ENCODE measurements at regions not wholly inside any gene's neighbourhood (a gene's known extent, or its start where the extent isn't known, plus 50 kb on each side); places are given as distances from the start of the nearest gene placed in this dataset.
"Not testable (repeated sequence)": the region's sequence is repeated elsewhere in the genome, so short reads cannot be mapped to it uniquely, and the experiment has no call there.

DNA sequence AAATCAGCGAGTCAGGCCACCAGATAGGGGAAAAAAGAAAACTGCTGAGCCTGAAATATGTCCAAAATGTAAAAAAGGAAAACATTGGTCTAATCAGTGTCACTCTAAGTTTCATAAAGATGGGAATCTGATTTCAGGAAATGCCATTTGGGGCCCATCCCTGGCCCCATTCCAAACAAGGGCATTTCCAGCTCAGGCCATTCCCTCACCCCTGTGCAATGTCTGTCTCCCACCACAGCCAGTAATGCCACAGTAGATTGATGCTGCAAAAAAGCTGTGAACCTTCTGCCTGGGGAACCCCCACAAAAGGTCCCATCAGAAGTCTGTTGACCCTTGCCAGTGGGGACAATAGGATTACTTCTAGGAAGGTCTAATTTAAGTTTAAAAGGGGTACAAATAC is 199.6 kb downstream of the YTHDC2 start:
- Histone ChIP-seq H3K9me3 (peaks cover 0 to 11% (median 0%) of the 10 kb centered on the region in 4 donors), H3K36me3 (no peaks in the 10 kb centered on the region), H3K4me1 (no peaks in the 10 kb centered on the region), H3K27ac (no peak overlapping the region), H3K27me3 (no peaks in the 10 kb centered on the region), H3K4me3 (no peak overlapping the region)
- 28 to 38% methylated on average over 1 of the region's 1 CpG for WGBS, 2 donors
- DNase-seq (ENCODE audit: low spot score in 2 of 2), result no peak
- TF ChIP-seq POLR2A (IDR thresholded peaks at IDR 0.05) (no peak), EP300 (IDR thresholded peaks at IDR 0.05) (no peak)
- TF ChIP-seq, protein P1, sequence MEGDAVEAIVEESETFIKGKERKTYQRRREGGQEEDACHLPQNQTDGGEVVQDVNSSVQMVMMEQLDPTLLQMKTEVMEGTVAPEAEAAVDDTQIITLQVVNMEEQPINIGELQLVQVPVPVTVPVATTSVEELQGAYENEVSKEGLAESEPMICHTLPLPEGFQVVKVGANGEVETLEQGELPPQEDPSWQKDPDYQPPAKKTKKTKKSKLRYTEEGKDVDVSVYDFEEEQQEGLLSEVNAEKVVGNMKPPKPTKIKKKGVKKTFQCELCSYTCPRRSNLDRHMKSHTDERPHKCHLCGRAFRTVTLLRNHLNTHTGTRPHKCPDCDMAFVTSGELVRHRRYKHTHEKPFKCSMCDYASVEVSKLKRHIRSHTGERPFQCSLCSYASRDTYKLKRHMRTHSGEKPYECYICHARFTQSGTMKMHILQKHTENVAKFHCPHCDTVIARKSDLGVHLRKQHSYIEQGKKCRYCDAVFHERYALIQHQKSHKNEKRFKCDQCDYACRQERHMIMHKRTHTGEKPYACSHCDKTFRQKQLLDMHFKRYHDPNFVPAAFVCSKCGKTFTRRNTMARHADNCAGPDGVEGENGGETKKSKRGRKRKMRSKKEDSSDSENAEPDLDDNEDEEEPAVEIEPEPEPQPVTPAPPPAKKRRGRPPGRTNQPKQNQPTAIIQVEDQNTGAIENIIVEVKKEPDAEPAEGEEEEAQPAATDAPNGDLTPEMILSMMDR (IDR thresholded peaks at IDR 0.05), result no peak

DNA sequence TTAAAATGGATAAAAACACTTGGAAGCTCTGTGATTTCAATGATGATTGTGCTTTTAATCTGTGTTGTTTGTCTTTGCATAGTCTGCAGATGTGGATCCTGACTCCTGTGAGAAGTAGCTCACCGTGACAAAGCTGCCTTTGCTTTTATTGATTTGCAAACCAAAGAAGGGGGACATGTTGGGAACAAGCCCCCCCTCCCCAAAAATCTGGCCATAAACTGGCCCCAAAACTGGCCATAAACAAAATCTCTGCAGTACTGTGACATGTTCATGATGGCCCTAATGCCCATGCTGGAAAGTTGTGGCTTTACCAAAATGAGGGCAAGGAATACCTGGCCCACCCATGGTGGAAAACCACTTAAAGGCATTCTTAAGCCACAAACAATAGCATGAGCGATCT is 202.4 kb downstream of the YTHDC2 start:
- H3K27ac ChIP-seq; H3K4me1 ChIP-seq; DNase-seq (ENCODE audit: low spot score in 2 of 2); H3K36me3 ChIP-seq; H3K4me3 ChIP-seq; H3K27me3 ChIP-seq: not testable (repeated sequence)
- WGBS, 2 donors, result 92 to 97% methylated on average over 2 of the region's 2 CpGs
- peaks cover 0 to 11% (median 0%) of the 10 kb centered on the region in 4 donors for H3K9me3 ChIP-seq

DNA sequence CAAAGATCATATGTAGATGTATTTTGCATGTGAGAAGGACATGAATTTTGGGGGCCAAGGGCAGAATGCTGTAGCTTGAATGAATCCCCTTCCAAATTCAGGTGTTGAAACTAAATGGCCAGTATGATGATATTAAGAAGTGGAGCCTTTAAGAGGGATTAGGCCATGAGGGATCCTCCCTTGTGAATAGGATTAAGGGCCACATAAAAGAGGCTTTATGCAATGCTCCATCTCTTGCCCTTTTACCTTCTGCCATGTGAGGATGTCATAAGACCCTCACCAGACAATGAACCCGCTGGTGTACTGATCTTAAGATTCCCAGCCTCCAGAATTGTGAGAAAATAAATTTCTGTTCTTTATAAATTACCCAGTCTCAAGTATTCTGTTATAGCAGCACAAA is 206.1 kb downstream of the YTHDC2 start:
- H3K27ac ChIP-seq, result no peak overlapping the region
- WGBS, 2 donors, result 36 to 52% methylated on average over 1 of the region's 1 CpG
- no peaks in the 10 kb centered on the region for H3K4me1 ChIP-seq

DNA sequence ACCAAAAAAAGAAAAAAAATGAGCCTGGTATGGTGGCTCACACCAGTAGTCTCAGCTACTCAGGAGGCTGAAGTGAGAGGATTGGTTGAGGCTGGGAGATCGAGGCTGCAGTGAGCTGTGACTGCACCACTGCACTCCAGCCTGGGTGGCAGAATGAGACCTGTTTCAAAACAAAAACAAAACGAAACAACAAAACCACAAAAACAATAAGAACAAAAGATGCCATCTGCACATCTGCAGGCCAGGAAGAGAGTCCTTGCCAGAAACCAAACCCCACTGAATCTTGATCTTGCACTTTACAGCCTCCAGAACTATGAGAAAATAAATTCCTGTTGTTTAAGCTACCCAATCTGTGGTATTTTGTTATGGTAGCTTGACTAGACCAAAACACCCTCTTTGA is 207.7 kb downstream of the YTHDC2 start:
- Histone ChIP-seq H3K9me3 (peaks cover 0 to 8% (median 0%) of the 10 kb centered on the region in 4 donors), H3K27ac (no peak overlapping the region), H3K4me1 (no peaks in the 10 kb centered on the region), H3K4me3 (no peak overlapping the region), H3K27me3 (no peaks in the 10 kb centered on the region), H3K36me3 (no peaks in the 10 kb centered on the region)
- no peak for DNase-seq (ENCODE audit: low spot score in 2 of 2)
- TF ChIP-seq POLR2A (IDR thresholded peaks at IDR 0.05) (no peak), EP300 (IDR thresholded peaks at IDR 0.05) (no peak)
- TF ChIP-seq, protein P1 (IDR thresholded peaks at IDR 0.05), result no peak
- 70% methylated on average over 2 of the region's 2 CpGs for WGBS, 2 donors

More for the DNA sequence above, 206.1 kb downstream of the YTHDC2 start:
- DNase-seq (ENCODE audit: low spot score in 2 of 2), result no peak
- Histone ChIP-seq H3K27me3 (no peaks in the 10 kb centered on the region), H3K9me3 (peaks cover 0 to 11% (median 0%) of the 10 kb centered on the region in 4 donors), H3K36me3 (no peaks in the 10 kb centered on the region), H3K4me3 (no peak overlapping the region)
- TF ChIP-seq POLR2A (IDR thresholded peaks at IDR 0.05) (no peak), EP300 (IDR thresholded peaks at IDR 0.05) (no peak)
- TF ChIP-seq, protein P1 (IDR thresholded peaks at IDR 0.05), result no peak

DNA sequence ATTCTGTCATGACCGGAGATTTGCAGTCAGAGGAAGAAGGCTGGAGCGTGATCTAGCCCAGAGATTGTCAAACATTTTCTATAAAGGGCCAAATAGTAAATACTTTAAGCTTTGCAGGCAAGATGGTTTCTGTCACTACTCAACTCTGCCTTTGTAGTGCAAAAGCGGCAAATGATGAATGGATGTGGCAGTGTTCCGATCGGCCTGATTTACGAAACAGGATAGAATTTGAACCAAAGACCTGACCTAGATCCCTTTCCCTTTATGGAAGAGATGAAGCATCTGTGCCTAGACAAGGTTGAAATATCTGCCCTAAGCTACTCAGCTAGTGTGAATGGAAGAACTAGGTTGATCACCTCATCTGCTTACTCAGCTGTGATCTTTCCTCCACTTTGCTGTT is 209.5 kb downstream of the YTHDC2 start:
- no peak overlapping the region for H3K27ac ChIP-seq
- DNase-seq (ENCODE audit: low spot score in 2 of 2), result no peak
- WGBS, 2 donors, result 84% methylated on average over 6 of the region's 6 CpGs
- TF ChIP-seq EP300 (IDR thresholded peaks at IDR 0.05) (no peak), POLR2A (IDR thresholded peaks at IDR 0.05) (no peak)
- TF ChIP-seq, protein P1 (IDR thresholded peaks at IDR 0.05), result no peak
- H3K27me3 ChIP-seq, result no peaks in the 10 kb centered on the region
- H3K4me3 ChIP-seq, result no peak overlapping the region
- no peaks in the 10 kb centered on the region for H3K4me1 ChIP-seq
- H3K36me3 ChIP-seq, result no peaks in the 10 kb centered on the region
- H3K9me3 ChIP-seq, result no peaks in the 10 kb centered on the region

DNA sequence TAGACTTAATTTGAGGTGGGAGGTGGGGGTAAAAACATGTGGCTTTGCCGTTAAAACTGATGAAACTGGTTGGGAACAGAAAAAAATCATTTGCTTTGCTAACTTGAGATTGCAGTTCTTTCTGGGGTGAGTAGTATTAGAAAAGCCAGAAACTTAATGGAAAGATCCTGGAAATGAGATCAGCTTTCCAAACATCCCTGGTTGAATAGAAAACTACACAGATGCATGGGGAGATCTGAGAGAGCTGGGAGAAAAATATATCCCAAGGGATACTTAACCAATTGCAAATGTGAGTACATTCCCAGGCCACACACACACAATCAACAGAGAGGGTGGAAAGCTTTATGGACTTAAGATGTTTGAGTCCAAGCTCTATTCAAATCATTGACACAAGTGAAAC is 222.3 kb downstream of the YTHDC2 start:
- Histone ChIP-seq H3K27me3 (no peaks in the 10 kb centered on the region), H3K4me3 (no peak overlapping the region), H3K36me3 (no peaks in the 10 kb centered on the region), H3K9me3 (no peaks in the 10 kb centered on the region), H3K4me1 (no peaks in the 10 kb centered on the region), H3K27ac (no peak overlapping the region)
- TF ChIP-seq POLR2A (IDR thresholded peaks at IDR 0.05), result no peak
- TF ChIP-seq, protein P1 (IDR thresholded peaks at IDR 0.05), result no peak
- no peak for TF ChIP-seq EP300 (IDR thresholded peaks at IDR 0.05)
- no peak for DNase-seq (ENCODE audit: low spot score in 2 of 2)
- WGBS, 2 donors, result 60 to 66% methylated on average over 1 of the region's 1 CpG

Data from tibial nerve (tissue), 4 donors.